HEK293 (cell line): ENCODE measurements at regions not wholly inside any gene's neighbourhood (a gene's known extent, or its start where the extent isn't known, plus 50 kb on each side); places are given as distances from the start of the nearest gene placed in this dataset.

Experiments
- CTCF ChIA-PET: fragments of 350-600 bp; formaldehyde crosslinking; extraction: SDS; loops from one replicate; lab custom pipeline; 2021; ENCODE audit warnings: antibody characterized with exemption; lab: Yijun Ruan, JAX
- POLR2A ChIA-PET: fragments of 300-600 bp; formaldehyde crosslinking; extraction: SDS; loops from one replicate; lab custom pipeline; 2020; ENCODE audit warnings: antibody characterized with exemption, inconsistent platforms; lab: Yijun Ruan, JAX
- H3K27ac ChIP-seq: fragments of 200-500 bp; sonication (Bioruptor generic); 2 replicates; pipeline ENCODE4 v1.5.1; 2014; ENCODE audit warnings: low read depth, low read length, control low read depth, inconsistent platforms; ENCODE audit errors: extremely low read depth
- H3K36me3 ChIP-seq, 2 experiments: fragments of 200-500 bp in 1 of 2; sonication (Bioruptor generic) in 1 of 2; 1 replicate in 1 of 2; 2 replicates in 1 of 2; pipeline ENCODE4 v1.5.1; 2014 to 2017; ENCODE audit warnings: inconsistent platforms in 2 of 2, low read length in 2 of 2; ENCODE audit not compliant: control insufficient read depth in 2 of 2, insufficient read depth in 1 of 2
- H3K4me1 ChIP-seq: fragments of 200-500 bp; sonication (Bioruptor generic); 2 replicates; pipeline ENCODE4 v1.5.1; 2014; ENCODE audit warnings: mild to moderate bottlenecking, low read length, inconsistent platforms; ENCODE audit not compliant: control insufficient read depth, insufficient read depth
- H3K4me3 ChIP-seq: 2 replicates; pipeline ENCODE4 v1.5.1; 2011; ENCODE audit warnings: low read depth, mild to moderate bottlenecking, control low read depth, low read length, moderate library complexity
- H3K9me3 ChIP-seq: fragments of 200-500 bp; sonication (Bioruptor generic); 2 replicates; pipeline ENCODE4 v1.5.1; 2014; ENCODE audit warnings: low read depth, low read length, inconsistent platforms; ENCODE audit not compliant: control insufficient read depth, insufficient read depth
- HOXA7 ChIP-seq: sonication (generic); formaldehyde crosslinking; IDR thresholded peaks from 2 replicates; pipeline ENCODE4 v1.8.1; 2022; ENCODE audit warnings: missing genetic modification reagents, borderline replicate concordance
- HOXC10 ChIP-seq: sonication (generic); formaldehyde crosslinking; IDR thresholded peaks from 2 replicates; pipeline ENCODE4 v1.8.1; 2023; ENCODE audit warnings: mild to moderate bottlenecking, missing genetic modification reagents
- INSM2 ChIP-seq: fragments of 450-650 bp; formaldehyde crosslinking; IDR thresholded peaks from 2 replicates; pipeline ENCODE4 v1.5.1; 2016; ENCODE audit warnings: missing biosample characterization, missing genetic modification characterization
- MYNN ChIP-seq: fragments of 450-650 bp; formaldehyde crosslinking; IDR thresholded peaks from 2 replicates; pipeline ENCODE4 v1.5.1; 2016; ENCODE audit warnings: missing biosample characterization, missing genetic modification characterization, borderline replicate concordance
- SP2 ChIP-seq: fragments of 450-650 bp; formaldehyde crosslinking; IDR thresholded peaks from 2 replicates; pipeline ENCODE4 v1.5.1; 2016; ENCODE audit warnings: missing biosample characterization, missing genetic modification characterization
- TCF7L2 ChIP-seq: IDR thresholded peaks from 2 replicates; pipeline ENCODE4 v1.6.1; 2011; ENCODE audit warnings: low read depth, mild to moderate bottlenecking, inconsistent platforms, low read length, moderate library complexity, borderline replicate concordance
- ZBTB11 ChIP-seq: fragments of 450-650 bp; formaldehyde crosslinking; conservative IDR thresholded peaks from 2 replicates; pipeline ENCODE4 v1.5.1; 2016; ENCODE audit warnings: low read depth, missing biosample characterization, missing genetic modification characterization
- ZBTB17 ChIP-seq: fragments of 450-650 bp; formaldehyde crosslinking; IDR thresholded peaks from 2 replicates; pipeline ENCODE4 v1.5.1; 2016; ENCODE audit warnings: missing biosample characterization, missing genetic modification characterization
- ZFP3 ChIP-seq: fragments of 450-650 bp; formaldehyde crosslinking; IDR thresholded peaks from 2 replicates; pipeline ENCODE4 v1.5.1; 2016; ENCODE audit warnings: low read depth, missing biosample characterization, missing genetic modification characterization
- ZNF112 ChIP-seq: fragments of 450-650 bp; formaldehyde crosslinking; IDR thresholded peaks from 2 replicates; pipeline ENCODE4 v1.5.0; 2017; ENCODE audit warnings: missing biosample characterization, missing genetic modification characterization
- ZNF114 ChIP-seq: fragments of 450-650 bp; formaldehyde crosslinking; IDR thresholded peaks from 2 replicates; pipeline ENCODE4 v1.5.0; 2017; ENCODE audit warnings: missing biosample characterization, missing genetic modification characterization
- ZNF132 ChIP-seq: fragments of 450-650 bp; formaldehyde crosslinking; IDR thresholded peaks from 2 replicates; pipeline ENCODE4 v1.5.1; 2017; ENCODE audit warnings: missing biosample characterization, missing genetic modification characterization, borderline replicate concordance
- ZNF155 ChIP-seq: fragments of 450-650 bp; formaldehyde crosslinking; IDR thresholded peaks from 2 replicates; pipeline ENCODE4 v1.5.1; 2016; ENCODE audit warnings: missing biosample characterization, missing genetic modification characterization
- ZNF19 ChIP-seq: fragments of 450-650 bp; formaldehyde crosslinking; IDR thresholded peaks from 2 replicates; pipeline ENCODE4; 2016; ENCODE audit warnings: missing biosample characterization, missing genetic modification characterization, low read depth
- ZNF37A ChIP-seq: fragments of 450-650 bp; IDR thresholded peaks from 2 replicates; pipeline ENCODE4 v1.5.1; 2018; ENCODE audit warnings: missing biosample characterization, missing genetic modification characterization
- ZNF398 ChIP-seq: fragments of 450-650 bp; formaldehyde crosslinking; IDR thresholded peaks from 2 replicates; pipeline ENCODE4 v1.5.1; 2017; ENCODE audit warnings: missing biosample characterization, missing genetic modification characterization
- ZNF449 ChIP-seq: fragments of 450-650 bp; formaldehyde crosslinking; IDR thresholded peaks from 2 replicates; pipeline ENCODE4 v1.5.1; 2017; ENCODE audit warnings: missing biosample characterization, mild to moderate bottlenecking, missing genetic modification characterization, moderate library complexity
- ZNF473 ChIP-seq: fragments of 450-650 bp; formaldehyde crosslinking; IDR thresholded peaks from 2 replicates; pipeline ENCODE4 v1.5.1; 2017; ENCODE audit warnings: missing biosample characterization, missing genetic modification characterization
- ZNF530 ChIP-seq: fragments of 450-650 bp; formaldehyde crosslinking; IDR thresholded peaks from 2 replicates; pipeline ENCODE4 v1.5.1; 2016; ENCODE audit warnings: low read depth, missing biosample characterization, missing genetic modification characterization
- ZNF561 ChIP-seq: fragments of 450-650 bp; IDR thresholded peaks from 2 replicates; pipeline ENCODE4 v1.5.1; 2018; ENCODE audit warnings: missing biosample characterization, missing genetic modification characterization, borderline replicate concordance
- ZNF645 ChIP-seq: fragments of 450-650 bp; formaldehyde crosslinking; IDR thresholded peaks from 2 replicates; pipeline ENCODE4; 2016; ENCODE audit warnings: missing biosample characterization, missing genetic modification characterization
- ZNF768 ChIP-seq: fragments of 450-650 bp; formaldehyde crosslinking; IDR thresholded peaks from 2 replicates; pipeline ENCODE4 v1.5.1; 2018; ENCODE audit warnings: missing biosample characterization, mild to moderate bottlenecking, missing genetic modification characterization
- ZNF843 ChIP-seq: fragments of 450-650 bp; formaldehyde crosslinking; IDR thresholded peaks from 2 replicates; pipeline ENCODE4 v1.5.1; 2016; ENCODE audit warnings: missing biosample characterization, missing genetic modification characterization
- ZXDB ChIP-seq: fragments of 450-650 bp; formaldehyde crosslinking; IDR thresholded peaks from 2 replicates; pipeline ENCODE4 v1.5.1; 2016; ENCODE audit warnings: missing biosample characterization, missing genetic modification characterization
- TF ChIP-seq, protein P1 (sequence below): fragments of 450-650 bp; formaldehyde crosslinking; IDR thresholded peaks from 2 replicates; pipeline ENCODE4 v1.5.1; 2016; ENCODE audit warnings: missing biosample characterization, missing genetic modification characterization

GRCh38 chr5:63261695-63262094 is 683.1 kb downstream of the LRRC70 start:
- H3K36me3 ChIP-seq, result no peaks in the 10 kb centered on the region
- no peak overlapping the region for H3K4me3 ChIP-seq
- CTCF ChIA-PET, result no interaction called here
- no peak for TF ChIP-seq ZNF114 (tag by site-specific recombination)
- TF ChIP-seq, protein P1, sequence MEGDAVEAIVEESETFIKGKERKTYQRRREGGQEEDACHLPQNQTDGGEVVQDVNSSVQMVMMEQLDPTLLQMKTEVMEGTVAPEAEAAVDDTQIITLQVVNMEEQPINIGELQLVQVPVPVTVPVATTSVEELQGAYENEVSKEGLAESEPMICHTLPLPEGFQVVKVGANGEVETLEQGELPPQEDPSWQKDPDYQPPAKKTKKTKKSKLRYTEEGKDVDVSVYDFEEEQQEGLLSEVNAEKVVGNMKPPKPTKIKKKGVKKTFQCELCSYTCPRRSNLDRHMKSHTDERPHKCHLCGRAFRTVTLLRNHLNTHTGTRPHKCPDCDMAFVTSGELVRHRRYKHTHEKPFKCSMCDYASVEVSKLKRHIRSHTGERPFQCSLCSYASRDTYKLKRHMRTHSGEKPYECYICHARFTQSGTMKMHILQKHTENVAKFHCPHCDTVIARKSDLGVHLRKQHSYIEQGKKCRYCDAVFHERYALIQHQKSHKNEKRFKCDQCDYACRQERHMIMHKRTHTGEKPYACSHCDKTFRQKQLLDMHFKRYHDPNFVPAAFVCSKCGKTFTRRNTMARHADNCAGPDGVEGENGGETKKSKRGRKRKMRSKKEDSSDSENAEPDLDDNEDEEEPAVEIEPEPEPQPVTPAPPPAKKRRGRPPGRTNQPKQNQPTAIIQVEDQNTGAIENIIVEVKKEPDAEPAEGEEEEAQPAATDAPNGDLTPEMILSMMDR, result no peak
- no peak for TF ChIP-seq TCF7L2
- no peak for TF ChIP-seq ZNF768 (tag by site-specific recombination)
- TF ChIP-seq ZNF645, result no peak
- TF ChIP-seq ZFP3, result no peak
- TF ChIP-seq ZNF530, result no peak
- TF ChIP-seq MYNN (tag by site-specific recombination), result no peak
- TF ChIP-seq ZNF473, result no peak
- TF ChIP-seq INSM2 (tag by site-specific recombination), result no peak
- TF ChIP-seq ZNF561 (tag by site-specific recombination), result no peak
- TF ChIP-seq ZNF398 (tag by site-specific recombination), result no peak
- no peak for TF ChIP-seq ZNF37A (tag by site-specific recombination)
- TF ChIP-seq, all 188 proteins: peak for 0
- POLR2A ChIA-PET, result no interaction called here
- no peak overlapping the region for H3K27ac ChIP-seq
- H3K4me1 ChIP-seq, result no peaks in the 10 kb centered on the region
- H3K9me3 ChIP-seq, result no peaks in the 10 kb centered on the region

DNA sequence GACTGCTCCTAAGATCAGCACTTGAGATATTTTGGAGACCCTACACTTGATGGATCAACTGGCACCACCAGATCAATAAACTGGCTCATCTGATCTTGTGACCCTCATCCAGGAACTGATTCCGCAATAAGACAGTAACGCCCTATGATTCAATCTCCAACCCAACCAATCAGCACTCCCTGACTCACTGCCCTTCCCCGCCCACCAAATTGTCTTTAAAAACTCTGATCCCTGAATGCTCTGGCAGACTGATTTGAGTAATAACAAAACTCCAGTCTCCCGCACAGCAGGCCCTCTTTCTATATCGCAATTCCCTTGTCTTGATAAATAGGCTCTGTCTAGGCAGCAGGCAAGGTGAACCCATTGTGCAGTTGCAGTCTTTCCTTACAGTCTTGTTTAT is 677.0 kb downstream of the LRRC70 start:
- Histone ChIP-seq H3K9me3 (no peaks in the 10 kb centered on the region), H3K4me1 (no peaks in the 10 kb centered on the region), H3K27ac (no peak overlapping the region), H3K36me3 (no peaks in the 10 kb centered on the region), H3K4me3 (no peak overlapping the region)
- CTCF ChIA-PET, result no interaction called here
- POLR2A ChIA-PET, result no interaction called here
- TF ChIP-seq ZNF449, result no peak
- no peak for TF ChIP-seq ZNF530
- TF ChIP-seq ZNF843 (tag by site-specific recombination), result no peak
- no peak for TF ChIP-seq SP2
- no peak for TF ChIP-seq ZNF155 (tag by site-specific recombination)
- no peak for TF ChIP-seq ZBTB11 (tag by site-specific recombination)
- no peak for TF ChIP-seq HOXC10
- TF ChIP-seq ZBTB17, result no peak
- TF ChIP-seq ZNF132 (tag by site-specific recombination), result no peak
- TF ChIP-seq ZNF112 (tag by site-specific recombination), result no peak
- no peak for TF ChIP-seq ZXDB (tag by site-specific recombination)
- TF ChIP-seq HOXA7 (CRISPR knock-in tag), result no peak
- TF ChIP-seq ZNF19 (tag by site-specific recombination), result no peak
